ENCODE measurements at regions not wholly inside any gene's neighbourhood (a gene's known extent, or its start where the extent isn't known, plus 50 kb on each side); places are given as distances from the start of the nearest gene placed in this dataset.

DNA sequence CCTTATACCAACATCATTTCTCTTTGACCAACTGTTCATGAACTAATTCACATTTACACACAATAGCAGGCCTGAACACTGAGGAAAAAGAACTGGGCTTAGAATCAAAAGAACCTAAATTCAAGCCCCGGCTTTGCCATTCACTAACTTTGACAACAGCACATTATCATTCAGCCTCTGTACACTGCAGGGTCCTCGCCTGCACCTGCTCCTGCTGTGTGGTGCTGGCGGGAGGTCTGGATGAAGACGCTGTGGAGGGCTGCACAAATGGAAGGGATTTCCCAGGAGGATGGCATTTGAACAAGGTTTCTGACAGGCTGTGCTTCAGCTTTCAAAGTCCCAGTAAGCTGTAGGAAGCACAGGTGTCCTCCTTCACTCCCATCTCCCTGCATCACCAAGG lies 151.2 kb downstream of the ZDHHC21 start:
- H3K36me3 Mint-ChIP-seq (ENCODE audit: insufficient read depth, unreplicated experiment) = no peaks in the 10 kb centered on the region
- H3K4me1 Mint-ChIP-seq (ENCODE audit: insufficient read depth, unreplicated experiment) = no peaks in the 10 kb centered on the region
- POLR2A ChIA-PET = no interaction called here
- intact Hi-C loops (cut with micrococcal nuclease) = no loop called here
- BruUV-seq (replicated peaks) = no TSS peak
- TF ChIP-seq, protein P1, sequence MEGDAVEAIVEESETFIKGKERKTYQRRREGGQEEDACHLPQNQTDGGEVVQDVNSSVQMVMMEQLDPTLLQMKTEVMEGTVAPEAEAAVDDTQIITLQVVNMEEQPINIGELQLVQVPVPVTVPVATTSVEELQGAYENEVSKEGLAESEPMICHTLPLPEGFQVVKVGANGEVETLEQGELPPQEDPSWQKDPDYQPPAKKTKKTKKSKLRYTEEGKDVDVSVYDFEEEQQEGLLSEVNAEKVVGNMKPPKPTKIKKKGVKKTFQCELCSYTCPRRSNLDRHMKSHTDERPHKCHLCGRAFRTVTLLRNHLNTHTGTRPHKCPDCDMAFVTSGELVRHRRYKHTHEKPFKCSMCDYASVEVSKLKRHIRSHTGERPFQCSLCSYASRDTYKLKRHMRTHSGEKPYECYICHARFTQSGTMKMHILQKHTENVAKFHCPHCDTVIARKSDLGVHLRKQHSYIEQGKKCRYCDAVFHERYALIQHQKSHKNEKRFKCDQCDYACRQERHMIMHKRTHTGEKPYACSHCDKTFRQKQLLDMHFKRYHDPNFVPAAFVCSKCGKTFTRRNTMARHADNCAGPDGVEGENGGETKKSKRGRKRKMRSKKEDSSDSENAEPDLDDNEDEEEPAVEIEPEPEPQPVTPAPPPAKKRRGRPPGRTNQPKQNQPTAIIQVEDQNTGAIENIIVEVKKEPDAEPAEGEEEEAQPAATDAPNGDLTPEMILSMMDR (IDR thresholded peaks at IDR 0.05; ENCODE audit: unreplicated experiment) = no peak
- H3K27me3 Mint-ChIP-seq (ENCODE audit: insufficient read depth, unreplicated experiment) = no peaks in the 10 kb centered on the region
- no peak for DNase-seq (ENCODE audit: unreplicated experiment)
- CTCF ChIA-PET = no interaction called here
- no peaks in the 10 kb centered on the region for H3K9me3 Mint-ChIP-seq (ENCODE audit: unreplicated experiment)
- H3K4me3 Mint-ChIP-seq (ENCODE audit: unreplicated experiment) = no peak overlapping the region
- no peak overlapping the region for H3K27ac Mint-ChIP-seq (ENCODE audit: low read depth, unreplicated experiment)

DNA sequence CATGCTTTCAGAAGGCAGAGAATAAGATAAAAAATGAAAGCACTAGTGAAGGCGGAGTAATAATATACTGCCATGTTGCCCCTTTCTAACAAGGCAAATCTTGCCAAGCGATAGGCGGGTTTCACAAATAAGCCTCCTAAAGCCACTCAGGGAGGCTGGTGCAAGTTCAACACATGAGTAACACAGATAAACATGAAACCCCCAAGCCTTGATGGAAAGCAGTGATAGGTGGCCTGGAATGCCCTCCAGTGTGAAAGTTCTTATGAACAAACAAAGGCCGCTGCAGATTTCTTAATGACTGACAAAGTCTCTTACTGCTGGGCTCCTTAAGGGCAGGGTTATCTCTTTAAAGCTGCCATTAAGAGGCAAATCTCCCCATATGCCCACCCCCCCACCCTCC lies 154.7 kb downstream of the ZDHHC21 start:
- TF ChIP-seq, protein P1 (IDR thresholded peaks at IDR 0.05; ENCODE audit: unreplicated experiment) = no peak
- H3K27ac Mint-ChIP-seq (ENCODE audit: low read depth, unreplicated experiment) = no peak overlapping the region
- no peaks in the 10 kb centered on the region for H3K4me1 Mint-ChIP-seq (ENCODE audit: insufficient read depth, unreplicated experiment)
- peaks cover 21% of the 10 kb centered on the region for H3K27me3 Mint-ChIP-seq (ENCODE audit: insufficient read depth, unreplicated experiment)
- no TSS peak for BruUV-seq (replicated peaks)
- H3K36me3 Mint-ChIP-seq (ENCODE audit: insufficient read depth, unreplicated experiment) = no peaks in the 10 kb centered on the region
- intact Hi-C loops (cut with micrococcal nuclease) = no loop called here
- ChIA-PET POLR2A (no interaction called here), CTCF (no interaction called here)
- no peaks in the 10 kb centered on the region for H3K9me3 Mint-ChIP-seq (ENCODE audit: unreplicated experiment)
- no peak overlapping the region for H3K4me3 Mint-ChIP-seq (ENCODE audit: unreplicated experiment)
- DNase-seq (ENCODE audit: unreplicated experiment) = no peak

DNA sequence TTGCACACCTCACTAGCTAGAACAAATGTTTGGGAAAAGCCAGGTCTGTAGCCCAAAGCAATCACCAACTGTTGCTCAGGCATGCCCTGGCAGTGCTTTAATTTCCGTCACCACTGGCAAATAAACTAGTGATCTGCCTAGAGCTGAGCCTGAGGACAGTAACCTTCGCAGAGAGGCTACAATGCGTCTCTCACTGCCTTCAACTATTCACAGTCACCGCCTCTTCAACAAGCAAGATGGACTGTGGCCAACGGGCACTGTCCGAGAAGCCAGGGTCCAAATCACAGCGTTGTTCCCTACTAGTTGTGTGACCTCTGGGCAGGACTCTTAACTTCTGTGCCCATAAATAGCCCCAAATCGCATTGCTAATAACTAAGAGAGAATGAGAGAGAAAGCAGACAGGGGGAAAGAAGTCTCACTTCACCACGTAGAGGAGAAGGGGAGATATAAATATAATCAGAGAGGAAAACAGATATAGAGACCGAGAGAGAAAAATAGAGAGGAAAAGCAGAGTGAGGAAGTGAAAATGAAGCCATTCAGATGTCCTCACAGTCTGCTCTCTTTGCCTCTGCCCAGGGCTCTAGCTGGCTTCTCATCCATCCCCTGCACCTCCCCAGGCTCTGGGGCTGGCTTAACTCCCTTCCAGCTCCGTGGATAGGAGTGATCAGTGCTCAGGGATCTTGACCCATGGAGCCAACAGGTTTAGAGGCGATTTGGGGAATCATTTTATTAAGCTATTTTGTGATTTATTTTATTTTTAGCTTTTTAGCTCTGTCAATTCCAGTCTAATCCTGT lies 157.9 kb downstream of the ZDHHC21 start:
- no peak overlapping the region for H3K4me3 Mint-ChIP-seq (ENCODE audit: unreplicated experiment)
- peak overlapping the region; percentile 63 for H3K27ac Mint-ChIP-seq (ENCODE audit: low read depth, unreplicated experiment)
- TF ChIP-seq, protein P1 (IDR thresholded peaks at IDR 0.05; ENCODE audit: unreplicated experiment) = no peak
- H3K9me3 Mint-ChIP-seq (ENCODE audit: unreplicated experiment) = no peaks in the 10 kb centered on the region
- CTCF ChIA-PET = interaction anchor here (1.1 kb wide), 1 partner anchor 24 kb away, joined by 4 read pairs; no protein-coding TSS in a partner anchor
- DNase-seq (ENCODE audit: unreplicated experiment) = no peak
- intact Hi-C loops (cut with micrococcal nuclease) = no loop called here
- POLR2A ChIA-PET = no interaction called here
- H3K27me3 Mint-ChIP-seq (ENCODE audit: insufficient read depth, unreplicated experiment) = peaks cover 32% of the 10 kb centered on the region
- H3K36me3 Mint-ChIP-seq (ENCODE audit: insufficient read depth, unreplicated experiment) = no peaks in the 10 kb centered on the region
- no TSS peak for BruUV-seq (replicated peaks)
- no peaks in the 10 kb centered on the region for H3K4me1 Mint-ChIP-seq (ENCODE audit: insufficient read depth, unreplicated experiment)

DNA sequence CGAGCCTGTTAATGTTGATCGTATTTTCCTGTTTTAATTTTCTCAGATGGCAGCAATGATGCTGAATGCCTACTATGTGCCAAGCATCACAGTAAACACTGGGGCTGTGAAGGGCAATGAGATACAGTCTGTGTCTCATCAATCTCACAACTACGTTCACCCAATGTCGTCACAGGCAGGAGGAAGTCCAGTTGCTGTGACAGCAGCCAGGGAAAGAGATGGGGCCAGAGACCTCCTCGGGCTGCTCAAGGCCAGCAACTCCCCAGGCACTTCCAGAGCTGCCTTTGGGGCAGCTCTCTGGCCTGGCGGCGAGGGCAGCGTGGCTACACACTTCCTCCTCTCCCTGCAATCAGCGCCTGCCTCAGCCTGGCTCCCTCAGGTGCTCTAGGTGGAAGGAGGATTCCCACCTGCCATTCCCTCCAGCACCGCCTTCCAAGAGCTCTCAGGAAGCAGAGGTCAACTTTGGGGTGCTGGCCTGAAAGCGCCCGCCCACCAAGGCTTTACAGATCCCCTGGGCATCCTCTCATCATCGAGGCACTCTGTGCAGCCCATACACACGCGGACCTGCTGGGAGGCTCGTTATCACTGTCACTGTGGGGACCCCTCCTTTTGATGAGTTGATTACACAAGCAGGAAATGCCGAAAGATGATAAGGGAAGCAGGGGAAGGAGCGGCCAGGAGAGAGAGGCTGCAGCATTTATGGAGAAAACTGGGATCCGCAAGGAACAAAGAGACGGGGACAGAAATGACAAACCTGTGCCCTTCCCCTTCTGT lies 159.2 kb downstream of the ZDHHC21 start:
- no peaks in the 10 kb centered on the region for H3K4me1 Mint-ChIP-seq (ENCODE audit: insufficient read depth, unreplicated experiment)
- H3K4me3 Mint-ChIP-seq (ENCODE audit: unreplicated experiment) = no peak overlapping the region
- no peaks in the 10 kb centered on the region for H3K9me3 Mint-ChIP-seq (ENCODE audit: unreplicated experiment)
- peaks cover 45% of the 10 kb centered on the region for H3K27me3 Mint-ChIP-seq (ENCODE audit: insufficient read depth, unreplicated experiment)
- H3K27ac Mint-ChIP-seq (ENCODE audit: low read depth, unreplicated experiment) = no peak overlapping the region
- no peak for DNase-seq (ENCODE audit: unreplicated experiment)
- POLR2A ChIA-PET = no interaction called here
- TF ChIP-seq, protein P1 (IDR thresholded peaks at IDR 0.05; ENCODE audit: unreplicated experiment) = no peak
- BruUV-seq (replicated peaks) = no TSS peak
- intact Hi-C loops (cut with micrococcal nuclease) = no loop called here
- CTCF ChIA-PET = no interaction called here
- no peaks in the 10 kb centered on the region for H3K36me3 Mint-ChIP-seq (ENCODE audit: insufficient read depth, unreplicated experiment)

Measured in MCF 10A (cell line).